H9 (cell line): ENCODE measurements at regions not wholly inside any gene's neighbourhood (a gene's known extent, or its start where the extent isn't known, plus 50 kb on each side); places are given as distances from the start of the nearest gene placed in this dataset.

Experiments used
- DNase-seq: peaks from one replicate; pipeline ENCODE4 v3.0.0-alpha.2; 2017
- H2AFZ ChIP-seq: one replicate; pipeline ENCODE4 v1.6.1; 2013; ENCODE audit warnings: mild to moderate bottlenecking, low read length, control low read depth, moderate library complexity
- H2AK5ac ChIP-seq: 2 replicates; pipeline ENCODE4 v1.6.1; 2013; ENCODE audit warnings: low read length, control low read depth, mixed read lengths; ENCODE audit not compliant: insufficient read length
- H2BK120ac ChIP-seq: one replicate; pipeline ENCODE4 v1.6.1; 2013; ENCODE audit warnings: low read depth, mild to moderate bottlenecking, low read length, control low read depth, inconsistent platforms; ENCODE audit not compliant: poor library complexity, severe bottlenecking
- H2BK12ac ChIP-seq: 2 replicates; pipeline ENCODE4 v1.6.1; 2013; ENCODE audit warnings: low read length, control low read depth, mixed read lengths, low read depth; ENCODE audit not compliant: insufficient read length
- H2BK15ac ChIP-seq: 2 replicates; pipeline ENCODE4 v1.6.1; 2013; ENCODE audit warnings: low read depth, low read length, control low read depth
- H2BK20ac ChIP-seq: one replicate; pipeline ENCODE4 v1.6.1; 2013; ENCODE audit warnings: low read depth, mild to moderate bottlenecking, low read length, control low read depth, inconsistent platforms; ENCODE audit not compliant: poor library complexity, severe bottlenecking
- H2BK5ac ChIP-seq: 2 replicates; pipeline ENCODE4 v1.6.1; 2013; ENCODE audit warnings: low read length, control low read depth, mixed read lengths; ENCODE audit not compliant: insufficient read length
- H3K14ac ChIP-seq: 2 replicates; pipeline ENCODE4 v1.6.1; 2013; ENCODE audit warnings: low read length, control low read depth; ENCODE audit not compliant: insufficient read depth
- H3K18ac ChIP-seq: 2 replicates; pipeline ENCODE4 v1.6.1; 2013; ENCODE audit warnings: low read depth, mild to moderate bottlenecking, mixed read lengths, low read length, control low read depth; ENCODE audit not compliant: insufficient read length
- H3K23ac ChIP-seq: 2 replicates; pipeline ENCODE4 v1.6.1; 2013; ENCODE audit warnings: low read length, control low read depth, mixed read lengths, low read depth; ENCODE audit not compliant: insufficient read length
- H3K23me2 ChIP-seq: 2 replicates; pipeline ENCODE4 v1.6.1; 2013; ENCODE audit warnings: low read depth, mild to moderate bottlenecking, mixed read lengths, low read length, control low read depth; ENCODE audit not compliant: insufficient read length, poor library complexity, severe bottlenecking
- H3K27ac ChIP-seq: 2 replicates; pipeline ENCODE4 v1.5.1; 2013; ENCODE audit warnings: low read length, control low read depth, mixed read lengths, low read depth; ENCODE audit not compliant: insufficient read length
- H3K27me3 ChIP-seq: 2 replicates; pipeline ENCODE4 v1.6.1; 2013; ENCODE audit warnings: low read length, control low read depth, inconsistent platforms; ENCODE audit not compliant: insufficient read depth
- H3K4ac ChIP-seq: 2 replicates; pipeline ENCODE4 v1.6.1; 2013; ENCODE audit warnings: low read depth, mild to moderate bottlenecking, control low read depth, inconsistent platforms, low read length, moderate library complexity
- H3K4me1 ChIP-seq: 2 replicates; pipeline ENCODE4 v1.6.1; 2013; ENCODE audit warnings: low read length, control low read depth, inconsistent platforms; ENCODE audit not compliant: insufficient read depth
- H3K4me2 ChIP-seq: 2 replicates; pipeline ENCODE4 v1.6.1; 2013; ENCODE audit warnings: low read length, control low read depth, mixed read lengths; ENCODE audit not compliant: insufficient read length, insufficient read depth
- H3K56ac ChIP-seq: 2 replicates; pipeline ENCODE4 v1.6.1; 2013; ENCODE audit warnings: low read depth, mild to moderate bottlenecking, mixed read lengths, low read length, control low read depth; ENCODE audit not compliant: insufficient read length
- H3K79me1 ChIP-seq: 2 replicates; pipeline ENCODE4 v1.6.1; 2013; ENCODE audit warnings: low read depth, mild to moderate bottlenecking, moderate library complexity, low read length, control low read depth, inconsistent platforms; ENCODE audit not compliant: insufficient read depth, poor library complexity, severe bottlenecking
- H3K79me2 ChIP-seq: 2 replicates; pipeline ENCODE4 v1.6.1; 2013; ENCODE audit warnings: low read length, control low read depth, inconsistent platforms; ENCODE audit not compliant: insufficient read depth
- H3K9ac ChIP-seq: 2 replicates; pipeline ENCODE4 v1.6.1; 2013; ENCODE audit warnings: low read length, control low read depth, mixed read lengths; ENCODE audit not compliant: insufficient read length; ENCODE audit errors: extremely low read depth
- H3K9me3 ChIP-seq: one replicate; pipeline ENCODE4 v1.6.1; 2013; ENCODE audit warnings: low read depth, low read length, inconsistent platforms; ENCODE audit not compliant: control insufficient read depth
- H3T11ph ChIP-seq: one replicate; pipeline ENCODE4 v1.6.1; 2013; ENCODE audit warnings: mild to moderate bottlenecking, low read length, control low read depth, inconsistent platforms
- H4K20me1 ChIP-seq: one replicate; pipeline ENCODE4 v1.6.1; 2013; ENCODE audit not compliant: control insufficient read depth, insufficient read length, insufficient read depth
- H4K5ac ChIP-seq: 2 replicates; pipeline ENCODE4 v1.6.1; 2013; ENCODE audit warnings: low read depth, mild to moderate bottlenecking, mixed read lengths, low read length, control low read depth; ENCODE audit not compliant: insufficient read length
- H4K8ac ChIP-seq: replicated peaks from 2 replicates; pipeline ENCODE4 v1.6.1; 2013; ENCODE audit warnings: low read length, control low read depth, mixed read lengths, low read depth; ENCODE audit not compliant: insufficient read length
- H4K91ac ChIP-seq: 2 replicates; pipeline ENCODE4 v1.6.1; 2013; ENCODE audit warnings: low read depth, mild to moderate bottlenecking, moderate library complexity, mixed read lengths, low read length, control low read depth; ENCODE audit not compliant: insufficient read length
- H3K27ac Mint-ChIP-seq, 3 experiments: 2 replicates in 2 of 3; 3 replicates in 1 of 3; pipeline ENCODE4 v1.8.0; 2020 to 2021; ENCODE audit warnings: mixed read lengths in 3 of 3, mild to moderate bottlenecking in 1 of 3, moderate library complexity in 1 of 3
- H3K27me3 Mint-ChIP-seq: 2 replicates; pipeline ENCODE4 v1.8.0; 2021; ENCODE audit warnings: low read depth, mild to moderate bottlenecking, moderate library complexity, mixed read lengths
- H3K36me3 Mint-ChIP-seq, 3 experiments: 2 replicates in 2 of 3; 3 replicates in 1 of 3; pipeline ENCODE4 v1.8.0; 2020 to 2021; ENCODE audit warnings: low read depth in 3 of 3, mixed read lengths in 3 of 3; ENCODE audit not compliant: insufficient read depth in 1 of 3
- H3K4me1 Mint-ChIP-seq, 2 experiments: 2 replicates each; pipeline ENCODE4 v1.8.0; 2020; ENCODE audit warnings: mixed read lengths in 2 of 2
- H3K4me3 Mint-ChIP-seq, 2 experiments: 2 replicates in 1 of 2; 3 replicates in 1 of 2; pipeline ENCODE4 v1.8.0; 2020 to 2021; ENCODE audit warnings: mild to moderate bottlenecking in 2 of 2, mixed read lengths in 2 of 2, moderate library complexity in 1 of 2
- H3K9me3 Mint-ChIP-seq, 2 experiments: 2 replicates in 1 of 2; 3 replicates in 1 of 2; pipeline ENCODE4 v1.8.0; 2020; ENCODE audit warnings: mild to moderate bottlenecking in 2 of 2, mixed read lengths in 2 of 2, moderate library complexity in 1 of 2
- WGBS: extraction: QIAGEN DNeasy Blood & Tissue Kit; methylation state at CpG from one replicate; pipeline ENCODE4 v1.1.7; 2013; ENCODE audit warnings: missing lambda C conversion rate, low lambda C conversion rate, mixed read lengths; ENCODE audit not compliant: insufficient read length; ENCODE audit errors: extremely low coverage; 5-methylcytosine and 5-hydroxymethylcytosine counted together
- TF ChIP-seq, protein P1 (sequence below): fragments of 200-600 bp; sonication (generic); conservative IDR thresholded peaks from 3 replicates; pipeline ENCODE4 v1.8.0; 2021; ENCODE audit warnings: antibody characterized with exemption, mild to moderate bottlenecking

DNA sequence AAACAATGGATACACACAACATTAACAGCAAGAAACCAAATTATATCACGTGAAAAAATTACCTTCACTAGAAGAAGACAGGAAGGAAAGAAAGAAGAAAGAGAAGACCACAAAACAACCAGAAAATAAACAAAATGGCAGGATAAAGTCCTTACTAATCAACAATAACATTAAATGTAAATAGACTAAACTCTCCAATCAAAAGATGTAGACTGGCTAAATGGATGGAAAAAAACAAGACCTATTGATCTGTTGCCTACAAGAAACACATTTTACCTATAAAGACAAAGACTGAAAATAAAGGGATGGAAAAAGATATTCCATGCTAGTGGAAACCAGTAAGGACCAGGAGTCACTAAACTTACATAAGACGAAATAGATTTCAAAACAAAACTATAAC is 167.0 kb upstream of the ZC3H15 start:
- H3K27me3 ChIP-seq: no peaks in the 10 kb centered on the region
- peaks cover 38% of the 10 kb centered on the region in 2 experiments for H3K9me3 Mint-ChIP-seq
- H3K27me3 Mint-ChIP-seq: no peaks in the 10 kb centered on the region; the same call in 1 of the 2 replicates

More for the DNA sequence above, 167.0 kb upstream of the ZC3H15 start:
- no peak overlapping the region for H3T11ph ChIP-seq
- H3K4me1 ChIP-seq: no peaks in the 10 kb centered on the region
- Mint-ChIP-seq H3K4me1 (no peaks in the 10 kb centered on the region), H3K4me3 (no peak overlapping the region), H3K27ac (no peak overlapping the region), H3K36me3 (peaks cover 16 to 49% (median 22%) of the 10 kb centered on the region in 3 experiments)
- no peak overlapping the region for H3K27ac ChIP-seq
- DNase-seq: no peak
- no peaks in the 10 kb centered on the region for H4K20me1 ChIP-seq
- H2BK12ac ChIP-seq: no peak overlapping the region
- no peaks in the 10 kb centered on the region for H3K79me2 ChIP-seq
- no peak overlapping the region for H3K4ac ChIP-seq
- H3K18ac ChIP-seq: no peak overlapping the region
- H2BK15ac ChIP-seq: no peak overlapping the region
- H3K14ac ChIP-seq: no peak overlapping the region
- no peaks in the 10 kb centered on the region for H3K79me1 ChIP-seq
- H4K5ac ChIP-seq: no peak overlapping the region
- WGBS: no CpG with 5 or more reads among the region's 2 CpGs
- TF ChIP-seq, protein P1, sequence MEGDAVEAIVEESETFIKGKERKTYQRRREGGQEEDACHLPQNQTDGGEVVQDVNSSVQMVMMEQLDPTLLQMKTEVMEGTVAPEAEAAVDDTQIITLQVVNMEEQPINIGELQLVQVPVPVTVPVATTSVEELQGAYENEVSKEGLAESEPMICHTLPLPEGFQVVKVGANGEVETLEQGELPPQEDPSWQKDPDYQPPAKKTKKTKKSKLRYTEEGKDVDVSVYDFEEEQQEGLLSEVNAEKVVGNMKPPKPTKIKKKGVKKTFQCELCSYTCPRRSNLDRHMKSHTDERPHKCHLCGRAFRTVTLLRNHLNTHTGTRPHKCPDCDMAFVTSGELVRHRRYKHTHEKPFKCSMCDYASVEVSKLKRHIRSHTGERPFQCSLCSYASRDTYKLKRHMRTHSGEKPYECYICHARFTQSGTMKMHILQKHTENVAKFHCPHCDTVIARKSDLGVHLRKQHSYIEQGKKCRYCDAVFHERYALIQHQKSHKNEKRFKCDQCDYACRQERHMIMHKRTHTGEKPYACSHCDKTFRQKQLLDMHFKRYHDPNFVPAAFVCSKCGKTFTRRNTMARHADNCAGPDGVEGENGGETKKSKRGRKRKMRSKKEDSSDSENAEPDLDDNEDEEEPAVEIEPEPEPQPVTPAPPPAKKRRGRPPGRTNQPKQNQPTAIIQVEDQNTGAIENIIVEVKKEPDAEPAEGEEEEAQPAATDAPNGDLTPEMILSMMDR: no peak
- no peak overlapping the region for H2BK120ac ChIP-seq
- H3K23ac ChIP-seq: no peak overlapping the region
- no peak overlapping the region for H4K8ac ChIP-seq
- H2BK5ac ChIP-seq: no peak overlapping the region
- no peaks in the 10 kb centered on the region for H3K23me2 ChIP-seq
- no peak overlapping the region for H2AFZ ChIP-seq
- no peak overlapping the region for H3K56ac ChIP-seq
- no peak overlapping the region for H4K91ac ChIP-seq
- H2AK5ac ChIP-seq: no peak overlapping the region
- H3K9me3 ChIP-seq: no peaks in the 10 kb centered on the region
- no peak overlapping the region for H3K9ac ChIP-seq
- no peak overlapping the region for H2BK20ac ChIP-seq
- H3K4me2 ChIP-seq: no peak overlapping the region
